HUES64 (cell line): ENCODE measurements at regions not wholly inside any gene's neighbourhood (a gene's known extent, or its start where the extent isn't known, plus 50 kb on each side); places are given as distances from the start of the nearest gene placed in this dataset.

Experiments
- H3K27ac ChIP-seq: 2 replicates; pipeline ENCODE4 v1.7.0; 2013; ENCODE audit warnings: low read depth, low read length, inconsistent platforms
- H3K27me3 ChIP-seq: 2 replicates; pipeline ENCODE4 v1.6.1; 2013; ENCODE audit warnings: mild to moderate bottlenecking, low read length; ENCODE audit not compliant: insufficient read depth
- H3K36me3 ChIP-seq: 2 replicates; pipeline ENCODE4 v1.6.1; 2013; ENCODE audit warnings: mild to moderate bottlenecking, low read length; ENCODE audit not compliant: insufficient read depth
- H3K4me1 ChIP-seq: 2 replicates; pipeline ENCODE4 v1.6.1; 2013; ENCODE audit warnings: mild to moderate bottlenecking, low read length, moderate library complexity; ENCODE audit not compliant: insufficient read depth
- H3K4me3 ChIP-seq: 2 replicates; pipeline ENCODE4 v1.5.1; 2013; ENCODE audit warnings: mild to moderate bottlenecking, low read length, moderate library complexity
- H3K9ac ChIP-seq: 2 replicates; pipeline ENCODE4 v1.6.1; 2013; ENCODE audit warnings: mild to moderate bottlenecking, low read depth, low read length
- H3K9me3 ChIP-seq: 2 replicates; pipeline ENCODE4 v1.6.1; 2013; ENCODE audit warnings: low read depth, low read length; ENCODE audit not compliant: insufficient read depth
- WGBS: fragments of 150-250, 120-280 bp; methylation state at CpG from one replicate; pipeline ENCODE4 v1.1.7; 2013; ENCODE audit warnings: missing lambda C conversion rate; 5-methylcytosine and 5-hydroxymethylcytosine counted together

DNA sequence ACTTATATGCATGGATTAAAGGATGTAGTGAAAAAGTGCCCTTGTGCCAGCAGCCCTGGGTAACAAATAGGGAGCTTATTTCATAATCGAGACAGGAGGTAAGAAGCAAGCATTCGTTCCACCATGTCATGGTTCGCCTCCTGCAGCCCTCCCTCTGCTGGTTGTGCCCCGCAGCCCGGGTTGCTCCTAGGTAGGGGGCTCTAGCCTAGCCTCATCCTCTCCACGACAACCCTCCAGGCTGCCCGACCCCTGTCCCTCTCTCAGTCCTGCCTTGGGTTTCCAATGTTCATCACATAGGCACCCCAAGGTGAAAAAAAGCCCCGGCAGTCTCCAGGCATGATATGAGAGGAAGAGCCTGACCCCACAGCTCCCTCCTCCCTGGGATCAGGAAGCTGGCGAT is 75.5 kb upstream of the SYNDIG1 start:
- no peak overlapping the region for H3K9ac ChIP-seq
- H3K4me1 ChIP-seq = no peaks in the 10 kb centered on the region
- H3K27ac ChIP-seq = no peak overlapping the region
- no peak overlapping the region for H3K4me3 ChIP-seq
- no peaks in the 10 kb centered on the region for H3K27me3 ChIP-seq
- no peaks in the 10 kb centered on the region for H3K36me3 ChIP-seq
- H3K9me3 ChIP-seq = no peaks in the 10 kb centered on the region
- WGBS = 85% methylated on average over 9 of the region's 9 CpGs

DNA sequence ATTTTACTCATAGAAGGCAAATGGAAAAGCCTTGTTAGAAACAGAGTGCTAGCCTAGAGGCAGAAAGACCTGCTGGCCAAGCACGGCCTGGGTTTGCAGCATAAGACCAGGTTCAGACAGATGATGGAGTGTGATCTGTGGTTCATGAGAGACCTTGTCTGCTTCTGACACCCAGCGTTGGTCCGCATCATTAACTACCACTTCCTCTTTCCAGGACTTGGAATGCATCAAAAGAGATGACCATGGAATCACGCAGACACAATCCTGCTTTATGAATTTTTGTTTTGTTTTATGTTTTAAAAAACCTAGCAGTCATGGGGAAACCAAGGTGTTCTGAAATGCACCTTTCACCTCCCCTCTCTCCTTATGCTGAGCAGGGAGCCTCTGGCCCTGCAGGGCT is 76.8 kb upstream of the SYNDIG1 start:
- Histone ChIP-seq H3K4me3 (no peak overlapping the region), H3K27ac (no peak overlapping the region), H3K36me3 (no peaks in the 10 kb centered on the region), H3K4me1 (no peaks in the 10 kb centered on the region), H3K9me3 (no peaks in the 10 kb centered on the region), H3K27me3 (no peaks in the 10 kb centered on the region), H3K9ac (no peak overlapping the region)
- 100% methylated on average over 4 of the region's 4 CpGs for WGBS

- Histone ChIP-seq H3K9ac (no peak overlapping the region), H3K4me3 (no peak overlapping the region), H3K36me3 (no peaks in the 10 kb centered on the region), H3K4me1 (no peaks in the 10 kb centered on the region), H3K9me3 (no peaks in the 10 kb centered on the region), H3K27ac (no peak overlapping the region), H3K27me3 (no peaks in the 10 kb centered on the region)
- WGBS = 74% methylated on average over 3 of the region's 3 CpGs
These were observed 79.7 kb upstream of the SYNDIG1 start for GRCh38 chr20:24389686-24390085.

DNA sequence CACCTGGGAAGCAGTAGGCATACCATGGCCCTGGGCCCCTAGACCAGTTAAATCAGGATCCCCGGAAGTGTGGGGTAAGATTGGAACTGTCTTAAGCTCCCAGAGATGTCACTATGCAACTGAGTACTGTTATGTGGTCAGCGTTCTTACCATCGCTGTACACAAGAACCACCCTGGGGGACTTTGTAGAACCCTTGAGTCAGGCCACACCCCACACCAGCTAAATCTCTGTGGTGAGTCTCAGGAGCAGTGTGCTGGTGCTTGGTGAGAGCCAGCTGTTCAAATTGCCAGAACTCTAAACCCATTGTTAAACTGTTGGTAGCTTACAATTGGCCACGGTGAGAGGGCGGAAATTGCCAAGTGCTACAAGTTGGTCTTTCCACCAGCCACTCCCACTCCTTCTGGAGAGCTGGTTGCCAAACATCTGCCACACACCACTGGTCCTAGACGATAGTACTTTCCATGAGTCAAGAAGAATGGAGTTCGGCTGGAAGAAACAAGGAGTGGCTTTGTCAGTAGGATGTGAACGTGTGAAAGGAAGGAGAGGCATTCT is 80.5 kb upstream of the SYNDIG1 start:
- Histone ChIP-seq H3K4me3 (no peak overlapping the region), H3K27ac (no peak overlapping the region), H3K36me3 (no peaks in the 10 kb centered on the region), H3K4me1 (no peaks in the 10 kb centered on the region), H3K9me3 (no peaks in the 10 kb centered on the region), H3K9ac (no peak overlapping the region), H3K27me3 (no peaks in the 10 kb centered on the region)
- WGBS = 96% methylated on average over 8 of the region's 8 CpGs

DNA sequence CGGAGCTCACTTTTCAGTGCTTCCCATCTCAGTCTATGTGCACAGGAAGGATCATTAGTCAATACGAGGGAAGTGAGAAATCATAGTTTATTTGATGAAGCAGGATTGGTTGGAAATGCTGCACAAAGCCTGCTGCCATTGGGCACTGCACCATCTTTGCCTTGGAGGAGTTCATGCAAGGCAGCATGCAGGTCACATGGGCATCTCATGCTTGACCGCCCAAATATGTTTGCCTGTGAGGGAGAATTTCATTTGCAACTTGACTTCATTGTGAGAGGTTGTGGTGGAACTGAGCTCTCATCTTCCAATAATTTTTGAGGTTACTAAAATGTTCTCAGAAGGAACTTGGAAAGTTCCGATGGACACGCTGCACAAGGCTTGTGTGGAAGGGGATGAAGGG is 83.9 kb upstream of the SYNDIG1 start:
- Histone ChIP-seq H3K27me3 (no peaks in the 10 kb centered on the region), H3K9me3 (no peaks in the 10 kb centered on the region), H3K4me1 (no peaks in the 10 kb centered on the region), H3K9ac (no peak overlapping the region), H3K4me3 (no peak overlapping the region), H3K27ac (no peak overlapping the region), H3K36me3 (no peaks in the 10 kb centered on the region)
- WGBS = 92% methylated on average over 5 of the region's 5 CpGs

DNA sequence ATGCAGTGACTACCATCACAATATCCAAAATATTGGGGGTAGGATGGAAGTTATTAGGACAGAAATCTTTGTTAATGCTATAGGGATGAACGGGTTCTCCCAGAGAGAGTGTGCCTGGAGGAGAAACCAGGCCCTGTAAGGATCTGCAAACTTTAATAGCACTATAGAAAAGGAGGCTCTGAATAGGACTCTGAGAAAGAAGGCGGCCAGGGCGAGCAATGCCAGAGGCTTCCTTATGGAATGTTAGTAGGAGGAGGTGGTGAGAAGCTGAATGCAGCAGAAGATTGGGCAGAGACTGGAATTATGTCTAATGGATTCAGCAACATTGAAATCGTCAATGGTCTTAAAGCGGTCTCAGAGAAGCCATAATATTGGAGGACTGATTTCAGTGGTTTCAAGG is 84.6 kb upstream of the SYNDIG1 start:
- Histone ChIP-seq H3K9me3 (no peaks in the 10 kb centered on the region), H3K27ac (no peak overlapping the region), H3K27me3 (no peaks in the 10 kb centered on the region), H3K4me1 (no peaks in the 10 kb centered on the region), H3K36me3 (no peaks in the 10 kb centered on the region), H3K4me3 (no peak overlapping the region), H3K9ac (no peak overlapping the region)
- WGBS = 85% methylated on average over 5 of the region's 5 CpGs

DNA sequence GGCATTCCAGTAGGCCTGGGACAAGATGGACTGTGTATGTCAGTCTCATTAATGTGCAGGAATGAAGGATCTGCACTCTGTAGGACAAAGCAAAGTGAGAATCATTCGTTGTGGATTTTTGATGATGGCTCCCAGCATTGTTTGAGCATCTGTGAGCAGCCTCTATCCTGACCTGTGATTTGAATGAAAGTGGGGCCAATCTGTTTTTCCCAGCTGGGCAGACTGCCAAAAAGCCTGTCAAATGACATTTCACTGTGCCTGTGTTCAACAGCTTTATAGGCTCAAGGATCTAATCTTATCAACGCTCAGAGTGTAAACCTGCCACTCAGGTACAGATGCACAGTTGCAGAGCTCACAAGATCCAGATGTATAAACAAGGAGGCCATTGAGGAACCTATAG is 86.7 kb upstream of the SYNDIG1 start:
- Histone ChIP-seq H3K9me3 (no peaks in the 10 kb centered on the region), H3K4me1 (no peaks in the 10 kb centered on the region), H3K4me3 (no peak overlapping the region), H3K36me3 (no peaks in the 10 kb centered on the region), H3K27ac (no peak overlapping the region), H3K9ac (no peak overlapping the region), H3K27me3 (no peaks in the 10 kb centered on the region)
- WGBS = 89% methylated on average over 2 of the region's 2 CpGs

GRCh38 chr20:24382331-24382730 is 87.1 kb upstream of the SYNDIG1 start:
- no peak overlapping the region for H3K27ac ChIP-seq
- H3K4me3 ChIP-seq = no peak overlapping the region
- H3K4me1 ChIP-seq = no peaks in the 10 kb centered on the region
- H3K27me3 ChIP-seq = no peaks in the 10 kb centered on the region
- 96% methylated on average over 7 of the region's 7 CpGs for WGBS
- H3K9me3 ChIP-seq = no peaks in the 10 kb centered on the region
- no peaks in the 10 kb centered on the region for H3K36me3 ChIP-seq
- H3K9ac ChIP-seq = no peak overlapping the region

- Histone ChIP-seq H3K4me1 (no peaks in the 10 kb centered on the region), H3K27me3 (no peaks in the 10 kb centered on the region), H3K27ac (no peak overlapping the region), H3K4me3 (no peak overlapping the region), H3K9me3 (no peaks in the 10 kb centered on the region), H3K36me3 (no peaks in the 10 kb centered on the region), H3K9ac (no peak overlapping the region)
- 88% methylated on average over 5 of the region's 5 CpGs for WGBS
These were observed 87.5 kb upstream of the SYNDIG1 start for GRCh38 chr20:24381886-24382285.

DNA sequence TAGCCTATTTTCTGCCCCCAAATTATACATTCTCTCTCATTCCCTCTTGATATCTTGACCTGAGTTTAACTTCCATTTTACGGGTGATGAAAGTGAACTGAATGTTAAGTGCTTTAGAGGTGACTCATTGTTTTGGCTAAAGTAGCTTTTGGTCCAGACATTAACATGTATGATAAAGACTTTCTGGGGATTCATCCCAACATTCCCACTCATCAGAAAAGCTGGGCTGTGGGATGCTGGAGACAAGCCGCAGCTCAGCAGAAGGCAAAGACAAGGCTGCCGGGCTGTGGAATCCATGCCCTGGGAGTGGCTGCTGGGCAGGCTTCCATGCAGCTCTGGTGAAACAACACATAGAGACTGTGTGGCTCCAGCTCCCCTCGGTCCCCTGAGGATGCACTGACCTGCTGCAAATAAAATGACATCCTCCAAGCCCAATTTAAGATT is 89.9 kb upstream of the SYNDIG1 start:
- H3K27me3 ChIP-seq = no peaks in the 10 kb centered on the region
- 76% methylated on average over 4 of the region's 4 CpGs for WGBS
- H3K9me3 ChIP-seq = no peaks in the 10 kb centered on the region
- no peak overlapping the region for H3K4me3 ChIP-seq
- no peaks in the 10 kb centered on the region for H3K4me1 ChIP-seq
- H3K36me3 ChIP-seq = no peaks in the 10 kb centered on the region
- H3K9ac ChIP-seq = no peak overlapping the region
- H3K27ac ChIP-seq = no peak overlapping the region

DNA sequence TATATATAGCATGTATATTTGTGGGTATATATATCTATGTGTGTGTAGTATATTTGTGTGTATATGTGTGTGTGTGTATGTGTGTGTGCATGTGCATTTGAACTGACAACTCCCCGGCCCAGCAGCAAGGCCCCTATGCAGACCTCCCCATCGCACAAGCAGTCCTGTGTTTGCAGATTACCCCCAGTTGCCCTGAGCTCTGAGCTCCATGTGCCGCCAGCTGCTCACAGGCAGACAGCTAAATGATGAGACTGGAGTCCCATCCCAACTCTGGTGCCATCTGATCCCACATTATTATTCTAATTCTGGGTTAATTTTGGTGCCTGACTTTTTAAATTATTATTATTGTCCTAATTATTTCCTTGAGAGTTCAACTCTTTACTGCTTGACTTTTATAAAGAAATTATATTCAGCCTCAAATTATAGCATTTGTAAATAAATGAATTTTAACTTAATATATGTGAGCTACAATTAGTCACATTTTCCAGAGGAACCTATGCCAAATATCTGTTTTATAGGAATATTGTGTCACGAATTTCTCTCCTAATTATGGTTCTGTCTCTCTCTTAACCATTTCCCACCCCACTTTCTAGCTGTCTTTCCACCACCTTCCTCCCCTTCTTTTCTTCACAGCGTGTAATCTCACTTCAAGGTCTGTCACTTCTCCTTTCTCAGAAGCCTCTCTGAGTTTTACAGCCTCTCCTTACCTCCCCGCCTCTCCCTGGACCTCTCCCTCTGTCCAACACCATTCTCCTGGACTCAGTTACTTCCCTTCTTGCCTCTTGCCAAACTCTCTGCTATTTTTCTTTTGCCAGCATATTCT is 90.6 kb upstream of the SYNDIG1 start:
- Histone ChIP-seq H3K9me3 (no peaks in the 10 kb centered on the region), H3K9ac (no peak overlapping the region), H3K4me1 (no peaks in the 10 kb centered on the region), H3K36me3 (no peaks in the 10 kb centered on the region), H3K4me3 (no peak overlapping the region), H3K27me3 (no peaks in the 10 kb centered on the region), H3K27ac (no peak overlapping the region)
- WGBS = 72% methylated on average over 6 of the region's 6 CpGs
